WTC11 (cell line): ENCODE measurements at regions not wholly inside any gene's neighbourhood (a gene's known extent, or its start where the extent isn't known, plus 50 kb on each side); places are given as distances from the start of the nearest gene placed in this dataset.

Experiments
- AFF4 ChIP-seq: sonication (generic); formaldehyde crosslinking; IDR thresholded peaks from 2 replicates; pipeline ENCODE4 v1.8.1; 2023; ENCODE audit warnings: mild to moderate bottlenecking, missing genetic modification reagents, borderline replicate concordance
- CREM ChIP-seq: sonication (generic); formaldehyde crosslinking; IDR thresholded peaks from 2 replicates; pipeline ENCODE4 v1.8.1; 2022; ENCODE audit warnings: mild to moderate bottlenecking, missing genetic modification reagents, moderate library complexity
- CTCF ChIP-seq: fragments of 200-600 bp; IDR thresholded peaks from 2 replicates; pipeline ENCODE4 v1.8.0; 2022; ENCODE audit warnings: antibody characterized with exemption
- ETV6 ChIP-seq: sonication (generic); formaldehyde crosslinking; IDR thresholded peaks from 2 replicates; pipeline ENCODE4 v1.8.1; 2022; ENCODE audit warnings: mild to moderate bottlenecking, missing genetic modification reagents
- MAX ChIP-seq: sonication (generic); formaldehyde crosslinking; IDR thresholded peaks from 2 replicates; pipeline ENCODE4 v1.8.0; 2022; ENCODE audit warnings: mild to moderate bottlenecking, missing genetic modification reagents
- NR3C1 ChIP-seq: sonication (generic); formaldehyde crosslinking; conservative IDR thresholded peaks from 2 replicates; pipeline ENCODE4 v1.8.1; 2023; ENCODE audit warnings: low read depth, mild to moderate bottlenecking, missing genetic modification reagents
- USF1 ChIP-seq: sonication (generic); formaldehyde crosslinking; IDR thresholded peaks from 2 replicates; pipeline ENCODE4 v1.8.0; 2022; ENCODE audit warnings: mild to moderate bottlenecking, missing genetic modification reagents
- ZBTB21 ChIP-seq: sonication (generic); formaldehyde crosslinking; IDR thresholded peaks from 2 replicates; pipeline ENCODE4 v1.8.1; 2023; ENCODE audit warnings: mild to moderate bottlenecking, missing genetic modification reagents, borderline replicate concordance
- ZNF532 ChIP-seq: fragments of 250-450 bp; sonication (Bioruptor Pico); IDR thresholded peaks from 2 replicates; pipeline ENCODE4 v1.9.0; 2021; ENCODE audit warnings: mild to moderate bottlenecking, borderline replicate concordance

GRCh38 chr9:129480227-129480626 is 140.7 kb downstream of the C9orf50 start:
- no peak for TF ChIP-seq CTCF
- no peak for TF ChIP-seq USF1 (CRISPR knock-in tag)
- no peak for TF ChIP-seq AFF4
- no peak for TF ChIP-seq ZBTB21 (CRISPR knock-in tag)
- TF ChIP-seq ZNF532, result no peak
- TF ChIP-seq MAX (CRISPR knock-in tag), result no peak
- no peak for TF ChIP-seq ETV6 (CRISPR knock-in tag)
- no peak for TF ChIP-seq CREM (CRISPR knock-in tag)
- no peak for TF ChIP-seq NR3C1 (CRISPR knock-in tag)
